ENCODE measurements at regions not wholly inside any gene's neighbourhood (a gene's known extent, or its start where the extent isn't known, plus 50 kb on each side); places are given as distances from the start of the nearest gene placed in this dataset.

DNA sequence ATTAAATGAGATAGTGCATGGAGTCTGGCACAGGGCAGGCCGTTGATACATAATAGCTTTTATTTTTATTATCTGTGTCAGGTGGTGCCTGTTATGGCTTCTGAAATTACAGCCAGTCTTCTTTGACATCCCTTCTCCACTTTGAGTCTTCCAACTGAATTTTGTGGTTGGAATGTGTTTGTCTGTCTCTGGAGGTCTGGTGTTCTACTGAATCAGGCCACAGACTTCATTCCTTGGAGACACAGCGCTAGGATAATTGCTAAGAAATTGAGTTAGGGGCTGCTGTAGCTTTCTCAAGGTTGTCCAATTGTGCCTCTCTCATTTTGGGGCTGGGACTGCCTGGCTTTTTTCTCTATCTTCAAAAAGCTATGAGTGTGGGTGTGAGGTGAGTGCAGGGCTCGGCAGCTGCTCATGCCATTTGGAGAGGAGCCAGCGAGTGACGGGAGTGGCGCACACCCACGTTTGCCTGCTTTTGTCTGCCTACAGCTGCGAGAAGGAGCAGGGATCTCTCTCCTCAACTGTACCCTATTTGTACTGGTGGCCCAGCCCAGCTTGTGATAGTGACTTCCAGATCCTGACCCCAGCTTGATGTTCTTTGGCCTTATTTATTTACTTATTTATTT, 49.8 kb upstream of the SYN2 start:
- no peak for TF ChIP-seq EZH2phosphoT487 (IDR thresholded peaks at IDR 0.05; ENCODE audit: low read depth)
- TF ChIP-seq, protein P1, sequence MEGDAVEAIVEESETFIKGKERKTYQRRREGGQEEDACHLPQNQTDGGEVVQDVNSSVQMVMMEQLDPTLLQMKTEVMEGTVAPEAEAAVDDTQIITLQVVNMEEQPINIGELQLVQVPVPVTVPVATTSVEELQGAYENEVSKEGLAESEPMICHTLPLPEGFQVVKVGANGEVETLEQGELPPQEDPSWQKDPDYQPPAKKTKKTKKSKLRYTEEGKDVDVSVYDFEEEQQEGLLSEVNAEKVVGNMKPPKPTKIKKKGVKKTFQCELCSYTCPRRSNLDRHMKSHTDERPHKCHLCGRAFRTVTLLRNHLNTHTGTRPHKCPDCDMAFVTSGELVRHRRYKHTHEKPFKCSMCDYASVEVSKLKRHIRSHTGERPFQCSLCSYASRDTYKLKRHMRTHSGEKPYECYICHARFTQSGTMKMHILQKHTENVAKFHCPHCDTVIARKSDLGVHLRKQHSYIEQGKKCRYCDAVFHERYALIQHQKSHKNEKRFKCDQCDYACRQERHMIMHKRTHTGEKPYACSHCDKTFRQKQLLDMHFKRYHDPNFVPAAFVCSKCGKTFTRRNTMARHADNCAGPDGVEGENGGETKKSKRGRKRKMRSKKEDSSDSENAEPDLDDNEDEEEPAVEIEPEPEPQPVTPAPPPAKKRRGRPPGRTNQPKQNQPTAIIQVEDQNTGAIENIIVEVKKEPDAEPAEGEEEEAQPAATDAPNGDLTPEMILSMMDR (IDR thresholded peaks at IDR 0.05; ENCODE audit: low read depth, low read length), result no peak
- no peak overlapping the region for H3K27ac ChIP-seq (ENCODE audit: low read length)
- peaks cover 10% of the 10 kb centered on the region; the same call in 1 of the 2 replicates for H3K27me3 ChIP-seq (ENCODE audit: low read depth, low read length)
- no peaks in the 10 kb centered on the region for H3K9me3 ChIP-seq (ENCODE audit: insufficient read depth, low read length)
- no peaks in the 10 kb centered on the region for H3K4me1 ChIP-seq (ENCODE audit: low read length)
- no peak overlapping the region for H3K9ac ChIP-seq (ENCODE audit: low read length)
- H3K4me3 ChIP-seq (ENCODE audit: low read length), result no peak overlapping the region
- H2AFZ ChIP-seq (ENCODE audit: low read depth, low read length), result no peak overlapping the region
- H3K36me3 ChIP-seq (replicated peaks; ENCODE audit: low read depth, low read length), result no peaks in the 10 kb centered on the region
- no peaks in the 10 kb centered on the region for H4K20me1 ChIP-seq (ENCODE audit: insufficient read depth, low read length)
- no peak overlapping the region for H3K4me2 ChIP-seq (ENCODE audit: low read length)
- no peaks in the 10 kb centered on the region for H3K79me2 ChIP-seq (ENCODE audit: low read length)
